Epithelial cell of prostate (primary cell): ENCODE measurements at regions not wholly inside any gene's neighbourhood (a gene's known extent, or its start where the extent isn't known, plus 50 kb on each side); places are given as distances from the start of the nearest gene placed in this dataset.

Experiments used
- DNase-seq: peaks from one replicate; pipeline ENCODE4 v3.0.0-alpha.2; 2011; ENCODE audit warnings: low read depth, low spot score
- H3K27ac ChIP-seq: fragments of 450-650 bp; 2 replicates; pipeline ENCODE4 v1.5.1; 2017; ENCODE audit warnings: mild to moderate bottlenecking

GRCh38 chr9:8189881-8190280 is 390.3 kb upstream of the DMAC1 start:
- no peak overlapping the region for H3K27ac ChIP-seq
- no peak for DNase-seq

DNA sequence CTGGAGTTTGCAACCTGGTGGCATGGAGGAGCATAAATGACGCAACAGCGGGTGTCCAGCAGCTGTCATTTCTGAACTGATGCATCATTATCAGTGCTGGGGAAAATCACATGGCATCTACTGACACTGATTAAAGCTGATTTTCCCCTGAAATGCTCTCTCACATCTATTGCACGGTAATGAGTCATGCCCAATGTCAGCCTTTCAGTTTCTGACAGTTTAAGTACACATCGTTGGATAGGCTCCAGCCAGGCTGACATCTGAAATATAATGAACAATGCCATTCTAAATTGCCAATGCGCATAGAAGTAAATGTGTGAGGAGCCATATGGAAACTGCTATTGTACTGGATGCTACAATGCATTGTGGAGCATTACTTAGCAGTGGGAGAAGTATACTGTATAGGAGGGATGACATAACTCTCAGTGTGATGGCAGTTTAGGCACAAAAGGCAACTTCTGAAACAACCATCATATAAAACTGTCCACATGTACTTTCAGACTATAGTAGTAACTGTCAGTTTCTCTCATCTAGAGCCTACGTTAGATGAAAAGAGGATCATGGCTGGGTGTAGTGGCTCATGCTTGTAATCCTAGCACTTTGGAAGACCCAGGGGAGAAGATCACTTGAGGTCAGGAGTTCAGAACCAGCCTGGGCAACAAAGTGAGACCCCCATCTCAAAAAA is 389.3 kb upstream of the DMAC1 start:
- no peak for DNase-seq
- no peak overlapping the region for H3K27ac ChIP-seq

DNA sequence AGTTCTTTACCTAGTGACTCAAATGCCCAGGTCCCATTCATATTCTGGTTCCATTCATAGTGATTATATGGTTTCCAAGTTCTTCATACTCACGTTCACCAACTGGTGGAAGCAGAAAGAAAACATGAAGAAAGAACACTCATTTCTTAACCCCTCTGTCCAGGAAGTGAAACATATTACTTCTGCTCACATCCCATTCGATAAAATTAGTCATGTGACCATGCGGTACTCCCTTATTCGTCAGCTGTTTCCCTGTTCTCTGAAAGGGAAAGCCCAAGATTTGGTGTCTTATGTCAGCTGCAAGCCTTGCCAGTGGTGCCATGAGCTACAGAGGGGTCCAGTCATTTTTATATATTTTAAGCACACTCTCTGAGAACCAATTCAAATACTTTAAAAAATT is 387.0 kb upstream of the DMAC1 start:
- no peak for DNase-seq

GRCh38 chr9:8183618-8184017 is 384.0 kb upstream of the DMAC1 start:
- no peak for DNase-seq

More for the DNA sequence above, 387.0 kb upstream of the DMAC1 start:
- H3K27ac ChIP-seq = no peak overlapping the region

GRCh38 chr9:8179381-8180053 is 379.9 kb upstream of the DMAC1 start:
- H3K27ac ChIP-seq = no peak overlapping the region
- no peak for DNase-seq

More at GRCh38 chr9:8183618-8184017, 384.0 kb upstream of the DMAC1 start:
- H3K27ac ChIP-seq = no peak overlapping the region

DNA sequence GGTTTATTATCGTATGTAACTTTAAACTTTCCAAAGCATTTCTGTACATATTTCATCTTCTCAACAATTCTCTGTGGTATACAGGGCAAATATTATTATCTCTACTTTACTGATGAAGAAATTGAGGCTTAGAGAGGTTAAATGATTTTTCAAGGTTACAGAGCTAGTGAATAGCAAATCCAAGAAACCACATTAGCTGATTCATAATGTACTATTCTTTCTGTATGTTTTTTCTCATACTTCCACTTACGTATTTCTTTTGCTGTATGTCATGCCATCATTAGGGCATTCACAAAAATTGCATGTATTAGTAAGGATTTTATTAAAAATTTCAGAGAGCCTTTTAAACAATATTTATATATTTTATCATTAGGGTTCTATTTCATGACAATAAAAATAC is 372.4 kb upstream of the DMAC1 start:
- DNase-seq = no peak
- no peak overlapping the region for H3K27ac ChIP-seq

GRCh38 chr9:8168916-8169438 is 369.4 kb upstream of the DMAC1 start:
- H3K27ac ChIP-seq = no peak overlapping the region
- no peak for DNase-seq

DNA sequence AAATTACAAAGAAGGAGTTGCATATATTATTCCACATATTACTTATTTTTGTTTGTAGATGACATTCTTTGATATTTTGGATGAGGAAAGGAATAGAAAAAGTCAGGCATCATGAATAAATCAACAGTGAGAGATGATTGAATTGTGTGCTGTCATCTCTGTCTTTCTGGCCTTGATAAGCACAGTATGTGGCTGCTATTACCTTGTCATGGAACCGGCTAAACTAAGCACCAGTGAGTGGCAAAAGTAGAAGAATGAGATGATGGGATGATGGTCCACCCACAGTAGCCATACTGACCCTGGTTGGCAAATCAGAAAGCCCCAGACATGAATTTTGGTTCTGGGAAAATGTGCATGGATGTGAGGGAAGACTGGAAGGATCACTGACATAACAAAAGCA is 361.2 kb upstream of the DMAC1 start:
- H3K27ac ChIP-seq = no peak overlapping the region
- no peak for DNase-seq

GRCh38 chr9:8158574-8158973 is 359.0 kb upstream of the DMAC1 start:
- no peak for DNase-seq
- H3K27ac ChIP-seq = no peak overlapping the region

DNA sequence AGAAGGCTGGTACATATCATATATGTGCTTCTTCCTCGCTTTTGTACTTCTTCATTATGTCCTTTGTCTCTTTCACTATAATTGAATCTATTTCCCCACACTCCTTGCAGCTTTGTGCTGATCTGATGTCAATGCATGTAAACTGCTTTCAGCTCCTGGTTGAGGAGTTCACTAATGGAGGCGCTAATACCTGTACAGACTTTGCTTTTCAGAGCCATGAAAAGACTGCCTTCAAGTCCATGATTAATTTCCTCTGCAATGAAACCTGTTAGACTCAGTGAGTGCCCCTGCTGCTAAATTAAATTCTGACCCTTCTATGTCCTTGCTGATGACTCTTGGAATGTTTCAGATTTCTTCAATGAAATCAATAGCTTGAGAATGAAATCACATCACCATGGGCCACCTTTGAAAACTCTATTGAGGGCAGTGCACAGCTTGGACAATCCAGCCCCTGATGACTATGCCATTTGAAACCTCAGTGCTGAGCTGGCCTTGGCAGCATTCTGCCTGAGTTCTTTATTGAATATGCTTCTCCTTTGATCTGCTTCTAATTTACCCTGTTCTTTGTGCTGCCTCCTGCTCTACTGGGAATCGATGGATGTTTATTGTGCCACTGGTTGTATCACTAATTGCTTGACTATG is 358.2 kb upstream of the DMAC1 start:
- DNase-seq = no peak
- H3K27ac ChIP-seq = no peak overlapping the region

- DNase-seq = no peak
- no peak overlapping the region for H3K27ac ChIP-seq
Measured at GRCh38 chr9:8156346-8156745, 356.8 kb upstream of the DMAC1 start.

DNA sequence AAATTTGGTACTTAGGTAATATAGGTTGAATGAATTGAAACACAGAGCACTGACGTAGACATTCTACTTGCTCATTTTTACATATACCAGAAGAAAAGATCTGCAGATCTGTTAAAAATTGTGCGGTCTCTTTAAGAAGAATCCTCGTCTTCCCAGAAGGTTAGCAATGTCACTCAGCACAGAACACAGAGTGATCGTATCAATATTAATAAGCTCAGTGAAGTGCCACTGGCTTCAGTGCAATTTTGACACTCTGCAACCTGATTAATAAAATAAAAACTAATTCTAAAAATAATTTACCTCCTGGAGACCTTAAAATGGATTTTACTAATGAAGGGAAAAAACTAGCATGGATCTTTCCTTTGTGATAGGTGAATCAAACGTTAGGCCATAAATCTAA is 356.1 kb upstream of the DMAC1 start:
- no peak overlapping the region for H3K27ac ChIP-seq
- no peak for DNase-seq

DNA sequence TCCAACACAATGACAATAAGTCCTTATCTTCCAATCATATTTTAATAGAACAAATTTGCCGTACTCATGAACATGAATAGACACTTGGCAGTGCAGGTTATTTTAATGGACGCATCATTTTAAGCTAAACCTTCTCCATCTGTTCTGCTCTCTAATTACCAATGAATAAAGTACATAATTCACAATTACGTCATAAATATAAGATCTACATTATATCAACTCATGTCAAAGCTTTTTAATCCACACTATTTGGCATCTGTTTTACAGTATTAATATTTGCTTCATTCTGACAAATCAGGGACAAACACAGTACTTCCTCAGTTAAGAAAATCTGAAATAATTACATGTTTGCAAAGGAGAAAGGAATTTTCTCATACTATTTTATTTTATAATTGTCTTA is 344.1 kb upstream of the DMAC1 start:
- H3K27ac ChIP-seq = no peak overlapping the region
- no peak for DNase-seq

GRCh38 chr9:8140557-8140956 is 341.0 kb upstream of the DMAC1 start:
- no peak for DNase-seq
- H3K27ac ChIP-seq = no peak overlapping the region

DNA sequence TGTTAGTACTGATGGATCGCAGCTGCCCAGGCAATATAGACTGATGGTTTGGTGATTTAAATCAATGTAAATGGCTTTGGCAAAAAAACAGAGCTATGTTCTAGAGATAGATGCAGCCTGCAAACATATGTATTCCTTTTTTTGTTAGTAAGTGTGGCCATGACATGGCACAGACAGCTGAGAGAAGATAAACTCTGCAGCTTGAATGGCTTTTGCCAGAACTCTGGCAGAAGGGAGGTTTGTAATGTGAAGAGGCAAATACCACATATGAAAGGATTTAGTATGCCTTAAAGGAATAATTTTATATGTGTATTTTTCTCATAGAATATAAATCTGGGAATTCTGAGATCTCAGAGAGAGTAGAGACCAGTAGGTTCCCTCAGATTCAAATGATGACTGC is 340.2 kb upstream of the DMAC1 start:
- no peak overlapping the region for H3K27ac ChIP-seq

DNA sequence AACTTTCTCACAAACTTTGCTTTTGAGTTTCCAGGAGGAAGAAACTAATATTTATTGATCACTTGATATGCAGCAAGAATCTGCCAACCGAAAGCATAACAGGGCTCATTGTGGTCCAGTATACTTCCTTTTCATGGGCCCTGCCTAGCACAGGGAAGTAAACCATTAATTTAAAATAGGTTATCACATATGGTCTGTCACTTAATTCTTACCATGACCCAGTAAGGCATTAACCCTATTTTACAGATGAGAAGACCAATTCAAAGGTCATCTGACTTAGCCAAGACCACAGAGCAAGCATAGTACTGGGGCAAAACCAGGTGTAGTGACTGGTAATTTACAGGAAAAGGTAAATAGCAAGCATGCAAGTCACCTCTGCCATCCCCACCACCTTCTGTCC is 336.9 kb upstream of the DMAC1 start:
- DNase-seq = no peak
- H3K27ac ChIP-seq = no peak overlapping the region

More for the DNA sequence above, 340.2 kb upstream of the DMAC1 start:
- no peak for DNase-seq

GRCh38 chr9:8134635-8135034 is 335.1 kb upstream of the DMAC1 start:
- DNase-seq = no peak
- H3K27ac ChIP-seq = no peak overlapping the region

- no peak for DNase-seq
- H3K27ac ChIP-seq = no peak overlapping the region
Measured at GRCh38 chr9:8133606-8134005, 334.0 kb upstream of the DMAC1 start.

GRCh38 chr9:8115570-8115969 is 316.0 kb upstream of the DMAC1 start:
- DNase-seq = no peak
- H3K27ac ChIP-seq = no peak overlapping the region

GRCh38 chr9:8114826-8115225 is 315.2 kb upstream of the DMAC1 start:
- H3K27ac ChIP-seq = no peak overlapping the region
- no peak for DNase-seq

GRCh38 chr9:8106362-8106761 is 306.8 kb upstream of the DMAC1 start:
- DNase-seq = no peak
- H3K27ac ChIP-seq = no peak overlapping the region
